Thyroid gland (tissue), 4 donors: ENCODE measurements at regions not wholly inside any gene's neighbourhood (a gene's known extent, or its start where the extent isn't known, plus 50 kb on each side); places are given as distances from the start of the nearest gene placed in this dataset.

Source experiments
- DNase-seq, 2 donors: peaks; one replicate each; pipeline ENCODE4 v3.0.0-alpha.2; 2019
- H3K27ac ChIP-seq, 3 donors: fragments of 200-600 bp; sonication (generic); 1 replicate in 2 of 3; 2 replicates in 1 of 3; pipeline ENCODE4 v1.5.1; 2016 to 2019; ENCODE audit warnings: mild to moderate bottlenecking in 1 of 3, moderate library complexity in 1 of 3
- H3K27me3 ChIP-seq: fragments of 200-600 bp; sonication (generic); one replicate; pipeline ENCODE4 v1.5.1; 2019
- H3K36me3 ChIP-seq, 2 donors: fragments of 200-600 bp; sonication (generic); one replicate each; pipeline ENCODE4 v1.5.1; 2016 to 2019
- H3K4me1 ChIP-seq, 2 donors: fragments of 200-600 bp; sonication (generic); one replicate each; pipeline ENCODE4 v1.5.1; 2017 to 2019
- H3K4me3 ChIP-seq, 3 donors: fragments of 200-600 bp; sonication (generic); replicated peaks in 1 of 3; 1 replicate in 2 of 3; 2 replicates in 1 of 3; pipeline ENCODE4 v1.5.1; 2016; ENCODE audit warnings: mild to moderate bottlenecking in 1 of 3
- H3K9me3 ChIP-seq: fragments of 200-600 bp; sonication (generic); one replicate; pipeline ENCODE4 v1.5.1; 2017
- CTCF ChIP-seq, 6 experiments: fragments of 200-600 bp in 3 of 6; fragments of 450-650 bp in 3 of 6; sonication (generic) in 3 of 6; IDR thresholded peaks; one replicate each; pipeline ENCODE4 v1.5.1; 2016 to 2019; ENCODE audit warnings: antibody characterized with exemption in 6 of 6, mild to moderate bottlenecking in 2 of 6, inconsistent platforms in 1 of 6, moderate library complexity in 1 of 6
- POLR2A ChIP-seq, 2 donors: fragments of 450-650 bp; IDR thresholded peaks; one replicate each; pipeline ENCODE4 v1.6.1; 2017; ENCODE audit warnings: antibody characterized with exemption in 2 of 2, mild to moderate bottlenecking in 2 of 2, moderate library complexity in 1 of 2
- WGBS, 2 donors: methylation state at CpG; one replicate each; pipeline ENCODE4 v1.1.5; 2017; 5-methylcytosine and 5-hydroxymethylcytosine counted together
- intact Hi-C: fragments of 100-400 bp; cut with DNase I; formaldehyde crosslinking; loops from one replicate; pipeline ENCODE4 v1.15.1; 2023

GRCh38 chr3:127102188-127102520, 90.8 kb upstream of the PRR23E start:
- no peak overlapping the region for H3K4me3 ChIP-seq
- no peaks in the 10 kb centered on the region for H3K36me3 ChIP-seq
- no peak overlapping the region for H3K27ac ChIP-seq
- intact Hi-C loops: no loop called here
- no peak for DNase-seq
- no peaks in the 10 kb centered on the region for H3K27me3 ChIP-seq
- no peaks in the 10 kb centered on the region for H3K9me3 ChIP-seq
- H3K4me1 ChIP-seq: peaks cover 0 to 2% of the 10 kb centered on the region in 2 donors
- TF ChIP-seq CTCF (IDR thresholded peaks at IDR 0.05) (no peak), POLR2A (IDR thresholded peaks at IDR 0.05) (no peak)
- 92 to 100% methylated on average over 3 of the region's 3 CpGs for WGBS, 2 donors

- H3K27ac ChIP-seq: no peak overlapping the region
- 90 to 92% methylated on average over 13 of the region's 13 CpGs for WGBS, 2 donors
- no peaks in the 10 kb centered on the region for H3K4me1 ChIP-seq
- no peaks in the 10 kb centered on the region for H3K9me3 ChIP-seq
- H3K4me3 ChIP-seq: no peak overlapping the region
- no peak for DNase-seq
- no peaks in the 10 kb centered on the region for H3K36me3 ChIP-seq
- TF ChIP-seq CTCF (IDR thresholded peaks at IDR 0.05) (no peak), POLR2A (IDR thresholded peaks at IDR 0.05) (no peak)
- intact Hi-C loops: no loop called here
- H3K27me3 ChIP-seq: no peaks in the 10 kb centered on the region
These were observed 90.3 kb upstream of the PRR23E start for GRCh38 chr3:127102587-127102986.

DNA sequence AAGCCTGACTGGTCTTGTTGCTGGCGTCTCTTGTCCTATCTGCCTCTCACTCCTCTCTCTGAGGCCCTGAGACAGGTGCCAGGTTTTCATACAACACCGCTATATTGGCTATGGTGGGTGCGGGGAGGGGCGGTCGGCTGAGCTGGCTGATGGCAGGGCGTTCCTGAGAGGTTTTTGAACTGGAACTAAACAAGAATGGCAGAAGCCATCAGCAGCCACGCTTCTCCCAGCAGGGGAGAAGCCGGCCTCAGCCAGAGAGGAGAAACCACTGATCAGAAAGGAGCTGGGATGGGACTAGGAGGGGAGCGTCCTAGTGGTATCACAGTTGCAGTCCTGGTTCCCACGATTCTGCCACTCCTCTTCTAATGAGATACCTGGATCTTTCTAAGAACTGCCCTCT, 89.9 kb upstream of the PRR23E start:
- no peak for TF ChIP-seq POLR2A (IDR thresholded peaks at IDR 0.05)
- no peak for TF ChIP-seq CTCF (IDR thresholded peaks at IDR 0.05)
- H3K27me3 ChIP-seq: no peaks in the 10 kb centered on the region
- no peaks in the 10 kb centered on the region for H3K36me3 ChIP-seq
- 53 to 58% methylated on average over 9 to 10 of the region's 10 CpGs for WGBS, 2 donors
- H3K4me1 ChIP-seq: no peaks in the 10 kb centered on the region
- DNase-seq: peak in 1 of 2 donors; percentile 17
- H3K9me3 ChIP-seq: no peaks in the 10 kb centered on the region
- intact Hi-C loops: no loop called here
- no peak overlapping the region for H3K27ac ChIP-seq
- no peak overlapping the region for H3K4me3 ChIP-seq

- intact Hi-C loops: no loop called here
- no peak for DNase-seq
- Histone ChIP-seq H3K27me3 (no peaks in the 10 kb centered on the region), H3K4me3 (no peak overlapping the region), H3K9me3 (no peaks in the 10 kb centered on the region), H3K4me1 (no peaks in the 10 kb centered on the region), H3K27ac (no peak overlapping the region), H3K36me3 (no peaks in the 10 kb centered on the region)
- TF ChIP-seq POLR2A (IDR thresholded peaks at IDR 0.05) (no peak), CTCF (IDR thresholded peaks at IDR 0.05) (no peak)
- WGBS, 2 donors: 83 to 88% methylated on average over 7 of the region's 7 CpGs
These were observed 88.3 kb upstream of the PRR23E start for GRCh38 chr3:127104586-127104985.

DNA sequence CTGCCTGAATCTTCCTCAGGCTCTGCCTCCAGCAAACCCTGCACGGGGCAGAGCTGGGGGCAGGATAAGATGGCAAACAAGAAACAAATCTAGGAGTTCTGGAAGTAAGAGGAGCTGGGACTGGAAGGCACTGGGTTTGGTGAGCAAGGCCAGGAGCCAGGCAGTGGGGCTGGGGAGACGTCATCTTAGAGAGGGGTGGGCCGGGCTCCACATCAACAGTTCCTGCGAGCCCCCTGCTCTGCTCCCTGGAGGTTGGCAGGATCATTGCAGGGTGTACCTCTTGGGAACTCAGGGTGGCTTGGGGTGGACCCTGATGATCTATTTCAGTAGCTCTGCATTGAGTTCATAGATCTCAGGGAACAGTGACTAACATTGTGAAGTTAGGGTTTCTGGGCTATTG, 87.3 kb upstream of the PRR23E start:
- no peaks in the 10 kb centered on the region for H3K27me3 ChIP-seq
- no peak overlapping the region for H3K27ac ChIP-seq
- H3K36me3 ChIP-seq: no peaks in the 10 kb centered on the region
- no peaks in the 10 kb centered on the region for H3K9me3 ChIP-seq
- 83 to 88% methylated on average over 4 of the region's 4 CpGs for WGBS, 2 donors
- no peak for TF ChIP-seq CTCF (IDR thresholded peaks at IDR 0.05)
- no peak for TF ChIP-seq POLR2A (IDR thresholded peaks at IDR 0.05)
- DNase-seq: no peak
- intact Hi-C loops: no loop called here
- H3K4me1 ChIP-seq: no peaks in the 10 kb centered on the region
- H3K4me3 ChIP-seq: no peak overlapping the region
